ENCODE measurements at regions not wholly inside any gene's neighbourhood (a gene's known extent, or its start where the extent isn't known, plus 50 kb on each side); places are given as distances from the start of the nearest gene placed in this dataset.

GRCh38 chr5:38207343-38207742, 51.0 kb upstream of the EGFLAM start:
- DNase-seq (ENCODE audit: low read depth in 2 of 2) = no peak

- no peak for DNase-seq (ENCODE audit: low read depth in 2 of 2)
These were observed 55.6 kb upstream of the EGFLAM start for GRCh38 chr5:38202741-38203140.

GRCh38 chr5:38200872-38201557, 57.3 kb upstream of the EGFLAM start:
- DNase-seq (ENCODE audit: low read depth in 2 of 2) = no peak

- DNase-seq (ENCODE audit: low read depth in 2 of 2) = no peak
These were observed 61.2 kb upstream of the EGFLAM start for GRCh38 chr5:38197118-38197517.

GRCh38 chr5:38193015-38193581, 65.3 kb upstream of the EGFLAM start:
- DNase-seq (ENCODE audit: low read depth in 2 of 2) = peak; percentile 69 to 78

GRCh38 chr5:38191693-38192092, 66.7 kb upstream of the EGFLAM start:
- DNase-seq (ENCODE audit: low read depth in 2 of 2) = no peak

- no peak for DNase-seq (ENCODE audit: low read depth in 2 of 2)
These were observed 68.2 kb upstream of the EGFLAM start for GRCh38 chr5:38190111-38190510.

GRCh38 chr5:38189081-38189504, 69.3 kb upstream of the EGFLAM start:
- no peak for DNase-seq (ENCODE audit: low read depth in 2 of 2)

- no peak for DNase-seq (ENCODE audit: low read depth in 2 of 2)
These were observed 69.8 kb upstream of the EGFLAM start for GRCh38 chr5:38188591-38188990.

- no peak for DNase-seq (ENCODE audit: low read depth in 2 of 2)
These were observed 70.8 kb upstream of the EGFLAM start for GRCh38 chr5:38187532-38187931.

- no peak for DNase-seq (ENCODE audit: low read depth in 2 of 2)
These were observed 73.7 kb upstream of the EGFLAM start for GRCh38 chr5:38184627-38185026.

GRCh38 chr5:38182991-38183390, 75.4 kb upstream of the EGFLAM start:
- no peak for DNase-seq (ENCODE audit: low read depth in 2 of 2)

- no peak for DNase-seq (ENCODE audit: low read depth in 2 of 2)
These were observed 90.3 kb upstream of the EGFLAM start for GRCh38 chr5:38168029-38168428.

GRCh38 chr5:38167562-38167996, 90.8 kb upstream of the EGFLAM start:
- no peak for DNase-seq (ENCODE audit: low read depth in 2 of 2)

GRCh38 chr5:38166832-38167231, 91.5 kb upstream of the EGFLAM start:
- no peak for DNase-seq (ENCODE audit: low read depth in 2 of 2)

- DNase-seq (ENCODE audit: low read depth in 2 of 2) = no peak
These were observed 92.9 kb upstream of the EGFLAM start for GRCh38 chr5:38165435-38165834.

- DNase-seq (ENCODE audit: low read depth in 2 of 2) = no peak
These were observed 93.5 kb upstream of the EGFLAM start for GRCh38 chr5:38164776-38165399.

- DNase-seq (ENCODE audit: low read depth in 2 of 2) = no peak
These were observed 94.6 kb upstream of the EGFLAM start for GRCh38 chr5:38163636-38164237.

- no peak for DNase-seq (ENCODE audit: low read depth in 2 of 2)
These were observed 95.7 kb upstream of the EGFLAM start for GRCh38 chr5:38162625-38163024.

GRCh38 chr5:38157024-38157423, 101.3 kb upstream of the EGFLAM start:
- no peak for DNase-seq (ENCODE audit: low read depth in 2 of 2)

GRCh38 chr5:38154615-38155204, 103.6 kb upstream of the EGFLAM start:
- DNase-seq (ENCODE audit: low read depth in 2 of 2) = no peak

- no peak for DNase-seq (ENCODE audit: low read depth in 2 of 2)
These were observed 106.5 kb upstream of the EGFLAM start for GRCh38 chr5:38151878-38152277.

Data from lung microvascular endothelial cell (primary cell).